Brain pericyte (primary cell): ENCODE measurements at regions not wholly inside any gene's neighbourhood (a gene's known extent, or its start where the extent isn't known, plus 50 kb on each side); places are given as distances from the start of the nearest gene placed in this dataset.
A peak's percentile ranks its signal among the peaks of the same experiment; 100 is the strongest.
"Not testable (repeated sequence)": the region's sequence is repeated elsewhere in the genome, so short reads cannot be mapped to it uniquely, and the experiment has no call there.

Source experiments
- DNase-seq: peaks from one replicate; pipeline ENCODE4 v3.0.0-alpha.2; 2012; ENCODE audit warnings: low read depth, low spot score

- DNase-seq: no peak
Observed at GRCh38 chr1:83512373-83513193, 486.3 kb downstream of the TTLL7 start.

GRCh38 chr1:83511146-83511726 lies 487.7 kb downstream of the TTLL7 start:
- no peak for DNase-seq

DNA sequence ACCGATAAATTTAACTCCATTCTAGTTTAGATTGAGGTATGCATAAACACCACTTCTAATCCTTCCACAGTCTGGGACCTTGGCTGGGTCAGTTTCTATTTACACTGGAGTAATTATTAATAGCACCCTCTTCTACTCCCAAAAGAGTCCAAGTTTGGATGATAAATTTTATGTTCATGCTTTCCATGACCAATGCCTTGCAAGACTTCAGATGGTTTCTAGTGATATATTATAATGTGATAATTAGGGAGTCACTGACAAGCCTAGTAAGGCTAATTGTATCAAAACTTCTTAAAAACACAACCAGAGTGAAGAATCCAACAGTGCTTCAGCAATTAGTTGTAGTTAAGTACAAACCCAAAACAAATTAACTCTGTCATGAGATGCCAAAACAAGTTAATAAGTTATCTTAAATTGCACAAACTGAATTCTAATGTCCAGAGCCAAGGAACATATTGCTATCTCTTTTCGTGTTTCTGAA lies 489.6 kb downstream of the TTLL7 start:
- DNase-seq: no peak

DNA sequence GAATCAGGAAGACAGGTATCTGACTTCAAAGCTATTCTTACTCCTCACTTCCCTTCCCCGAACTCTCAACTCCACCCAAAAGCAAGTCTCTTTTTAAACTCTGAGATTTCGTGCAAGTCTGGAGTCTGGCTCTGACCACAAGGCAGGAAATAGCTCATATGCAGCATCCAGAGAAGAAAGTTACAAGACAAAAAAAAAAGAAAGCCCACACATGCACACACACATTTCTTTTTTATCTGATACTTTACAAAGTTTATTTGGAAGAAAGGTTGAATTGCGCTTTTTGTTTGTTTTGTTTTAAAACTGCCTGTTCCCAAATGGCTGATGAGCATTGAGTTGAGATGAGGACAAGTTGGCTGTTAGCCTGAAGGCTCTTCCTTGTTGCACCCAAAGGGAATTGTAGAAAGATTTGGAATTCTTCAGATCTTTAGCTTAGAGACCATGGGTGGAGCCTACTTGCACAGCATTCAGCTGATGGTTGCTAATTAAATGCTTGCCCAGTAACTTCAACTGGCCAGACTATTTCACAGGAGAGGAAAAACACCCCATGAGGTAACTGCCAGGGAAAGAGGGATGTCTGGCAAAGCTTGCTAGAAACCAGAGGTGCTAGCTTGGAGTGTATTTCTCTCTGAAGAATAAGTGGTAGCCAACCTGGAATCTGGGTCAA lies 490.3 kb downstream of the TTLL7 start:
- DNase-seq: peak; percentile 53

GRCh38 chr1:83505148-83505547 lies 493.8 kb downstream of the TTLL7 start:
- DNase-seq: no peak

- no peak for DNase-seq
Observed at GRCh38 chr1:83503153-83503552, 495.8 kb downstream of the TTLL7 start.

DNA sequence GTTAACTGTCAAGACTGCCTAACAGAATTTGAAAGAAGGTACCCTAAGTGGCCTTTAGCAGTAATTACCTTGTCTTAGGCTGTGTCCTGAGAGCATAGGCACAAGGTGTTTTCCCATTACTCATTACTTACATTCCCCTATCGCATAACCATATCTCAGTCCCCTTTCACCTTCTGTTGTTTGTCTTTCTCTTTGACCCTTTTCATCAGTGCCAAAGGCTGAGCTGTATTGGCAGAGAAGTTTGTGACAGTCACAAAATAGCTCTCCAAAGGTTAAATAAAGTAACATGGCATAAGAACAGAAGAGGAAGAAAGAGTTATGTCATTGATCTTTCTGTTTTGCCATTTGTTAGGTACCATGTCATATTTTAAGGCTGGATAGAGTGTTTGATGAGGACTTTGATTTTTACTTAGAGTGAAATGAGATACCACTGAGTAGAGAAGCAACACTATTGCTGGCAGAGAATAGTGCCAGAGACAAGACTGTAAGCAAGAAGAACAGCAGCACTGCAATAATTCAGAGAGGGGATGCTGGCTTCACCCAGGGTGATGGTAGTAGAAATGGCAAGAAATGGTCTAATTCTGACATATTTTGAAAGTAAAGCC lies 497.8 kb downstream of the TTLL7 start:
- DNase-seq: no peak

GRCh38 chr1:83500531-83500930 lies 498.4 kb downstream of the TTLL7 start:
- no peak for DNase-seq

DNA sequence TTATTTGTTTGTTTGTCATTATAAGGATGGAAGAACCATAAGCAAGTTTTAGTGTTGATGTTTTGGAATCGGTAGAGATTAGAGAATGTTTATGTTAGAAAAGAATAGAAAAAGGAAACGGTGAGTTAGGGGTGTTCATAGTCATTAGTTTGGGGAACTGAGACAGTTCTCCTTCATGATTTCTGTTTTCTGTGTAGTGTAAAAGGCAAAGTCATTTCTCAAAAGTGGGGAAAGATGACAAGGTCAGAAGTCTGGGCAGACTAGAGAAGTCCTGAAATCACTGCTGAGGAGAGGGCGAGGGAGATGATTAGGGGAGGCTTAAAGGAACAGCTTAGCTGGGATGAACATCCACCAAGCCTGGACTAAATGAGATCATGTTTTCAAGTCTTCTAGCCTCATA lies 498.9 kb downstream of the TTLL7 start:
- DNase-seq: no peak

DNA sequence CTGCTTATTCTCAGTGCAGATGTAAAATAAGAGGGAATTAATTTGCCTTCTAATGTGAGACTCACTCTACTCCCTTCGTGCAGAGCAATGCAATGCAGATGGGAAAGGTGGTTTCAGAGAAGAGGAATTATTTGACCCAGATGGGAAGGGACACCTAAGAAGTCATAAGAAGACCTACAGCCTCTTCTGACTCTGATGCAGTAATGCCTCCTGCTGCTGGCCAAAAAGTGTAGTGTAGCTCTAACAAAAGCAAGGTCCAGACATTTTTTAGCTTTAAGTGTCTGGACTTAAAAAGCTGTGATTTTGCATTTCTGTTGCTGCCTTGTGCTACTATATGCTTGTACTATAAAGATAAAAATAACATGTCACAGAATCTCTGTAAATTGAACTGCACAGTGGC lies 501.4 kb downstream of the TTLL7 start:
- no peak for DNase-seq

DNA sequence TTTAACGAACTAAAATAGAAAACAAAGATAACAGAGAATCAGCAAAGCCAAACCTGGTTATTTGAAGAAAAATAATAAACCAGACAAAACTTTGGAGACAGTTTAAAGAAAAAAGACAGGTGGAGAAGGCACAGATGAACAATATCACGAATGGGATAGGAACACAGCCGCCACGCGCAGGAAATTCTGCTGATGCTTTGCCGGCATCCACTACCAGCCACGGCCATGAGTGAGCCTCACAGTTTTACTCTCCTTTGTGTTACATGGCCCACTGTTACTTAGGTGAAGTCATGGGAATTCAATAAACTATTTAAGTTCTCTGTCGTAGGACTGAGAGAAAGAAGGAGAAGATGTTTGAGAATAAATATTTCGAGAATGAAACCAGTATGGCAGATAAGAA lies 503.4 kb downstream of the TTLL7 start:
- DNase-seq: no peak

- DNase-seq: no peak
Observed at GRCh38 chr1:83493633-83494032, 505.3 kb downstream of the TTLL7 start.

DNA sequence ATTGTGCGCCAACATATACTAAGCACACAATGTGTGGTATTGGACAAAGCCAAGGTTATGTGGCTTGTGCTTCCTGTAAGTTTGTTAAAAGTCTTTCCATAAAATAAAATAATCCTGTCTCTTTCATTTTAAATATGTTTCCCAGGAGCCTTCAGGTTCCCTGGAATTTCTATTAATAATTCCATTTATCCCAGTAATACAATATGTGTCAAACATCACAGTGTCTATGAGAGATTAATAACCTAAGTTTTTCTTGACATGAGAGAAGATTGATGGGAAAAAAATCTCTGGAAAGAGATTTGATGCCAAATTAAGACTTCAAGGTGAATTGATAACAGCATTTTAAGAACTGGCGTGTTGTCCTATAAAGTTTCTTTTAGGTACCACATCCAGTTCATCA lies 507.0 kb downstream of the TTLL7 start:
- DNase-seq: no peak

DNA sequence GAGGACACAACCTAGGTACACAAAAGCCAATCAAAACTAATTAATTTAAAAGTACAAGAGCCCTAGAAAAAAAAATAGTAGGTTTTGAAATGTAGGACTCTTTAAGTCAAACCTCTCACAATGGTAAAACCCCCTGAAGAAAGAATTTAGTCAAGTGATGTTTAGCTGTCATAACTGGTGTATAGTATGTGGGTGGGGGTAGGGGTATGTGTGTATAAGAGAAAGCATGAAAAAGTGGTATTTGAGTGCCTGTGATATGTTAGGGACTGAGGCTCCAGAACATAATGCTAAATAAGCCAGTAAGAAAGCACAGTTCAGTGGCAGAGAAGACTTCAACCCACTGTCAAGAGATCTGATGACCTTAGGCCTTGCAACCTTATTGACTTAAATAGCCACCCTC lies 507.9 kb downstream of the TTLL7 start:
- no peak for DNase-seq

- DNase-seq: not testable (repeated sequence)
Observed at GRCh38 chr1:83488105-83488504, 510.8 kb downstream of the TTLL7 start.

- DNase-seq: not testable (repeated sequence)
Observed at GRCh38 chr1:83487460-83487859, 511.5 kb downstream of the TTLL7 start.

- DNase-seq: not testable (repeated sequence)
Observed at GRCh38 chr1:83485314-83486019, 513.5 kb downstream of the TTLL7 start.

DNA sequence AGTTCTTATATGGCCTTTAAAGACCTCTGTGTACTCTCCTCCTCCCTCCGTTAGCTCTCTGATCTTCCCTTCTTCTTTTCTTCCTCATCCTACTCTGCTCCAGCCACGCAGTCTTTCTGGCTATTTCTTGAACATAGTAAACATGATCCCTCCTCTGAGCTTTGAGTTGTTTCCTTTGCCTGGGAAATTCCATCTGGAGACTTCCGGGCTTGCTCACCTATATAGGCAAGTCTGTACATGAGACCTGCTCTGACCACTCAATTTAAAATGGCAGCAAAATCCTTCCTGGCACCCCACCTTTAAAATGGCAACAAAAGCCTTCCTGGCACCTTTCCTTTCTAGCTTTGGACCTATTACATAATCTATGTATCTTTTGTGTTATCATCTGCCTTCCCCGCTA lies 517.6 kb downstream of the TTLL7 start:
- not testable (repeated sequence) for DNase-seq

- not testable (repeated sequence) for DNase-seq
Observed at GRCh38 chr1:83479591-83480239, 519.2 kb downstream of the TTLL7 start.

- not testable (repeated sequence) for DNase-seq
Observed at GRCh38 chr1:83478127-83478526, 520.8 kb downstream of the TTLL7 start.

- not testable (repeated sequence) for DNase-seq
Observed at GRCh38 chr1:83476518-83476917, 522.4 kb downstream of the TTLL7 start.
